ENCODE measurements at regions not wholly inside any gene's neighbourhood (a gene's known extent, or its start where the extent isn't known, plus 50 kb on each side); places are given as distances from the start of the nearest gene placed in this dataset.
A peak's percentile ranks its signal among the peaks of the same experiment; 100 is the strongest.

- Histone ChIP-seq H3K4me2 (ENCODE audit: low read depth, low read length) (no peak overlapping the region), H2BK120ac (ENCODE audit: low read depth, low read length) (peak overlapping the region; percentile 16; the same call in 1 of the 2 replicates), H2BK5ac (ENCODE audit: low read depth, low read length, poor library complexity, severe bottlenecking) (no peak overlapping the region), H3K4me1 (ENCODE audit: control insufficient read depth, insufficient read depth, low read length) (peaks cover 32% of the 10 kb centered on the region), H3K4ac (ENCODE audit: low read depth, low read length) (no peak overlapping the region), H3K14ac (replicated peaks; ENCODE audit: low read depth, low read length) (no peak overlapping the region), H2AK5ac (ENCODE audit: low read depth, low read length) (no peak overlapping the region), H4K5ac (ENCODE audit: low read depth, low read length) (no peak overlapping the region; the same call in 1 of the 2 replicates), H3K9me3 (ENCODE audit: control insufficient read depth, insufficient read depth, low read length) (no peaks in the 10 kb centered on the region), H2BK15ac (ENCODE audit: low read depth, low read length) (no peak overlapping the region), H4K20me1 (ENCODE audit: insufficient read depth, low read length) (no peaks in the 10 kb centered on the region), H2AK9ac (replicated peaks; ENCODE audit: low read depth, low read length, poor library complexity) (no peak overlapping the region), H3K27ac (ENCODE audit: insufficient read depth, low read length) (no peak overlapping the region), H3K56ac (ENCODE audit: extremely low read depth, insufficient read depth, low read length) (no peak overlapping the region), H3K4me3 (ENCODE audit: insufficient read depth, low read depth, low read length) (no peak overlapping the region), H3K36me3 (ENCODE audit: control insufficient read depth, insufficient read depth, low read length) (no peaks in the 10 kb centered on the region), H3K27me3 (ENCODE audit: control insufficient read depth, insufficient read depth, low read length) (no peaks in the 10 kb centered on the region), H3K9me1 (ENCODE audit: insufficient read depth, low read length) (peaks cover 21% of the 10 kb centered on the region), H2AFZ (replicated peaks; ENCODE audit: low read length, poor library complexity) (no peak overlapping the region), H2BK20ac (ENCODE audit: low read depth, low read length) (no peak overlapping the region), H3K18ac (ENCODE audit: low read depth, low read length) (peak overlapping the region; percentile 75), H4K8ac (ENCODE audit: low read depth in 2 of 2, low read length in 2 of 2) (0 out of 4 replicates have a peak overlapping the region, but pooled peaks of 1 of the 2 experiments have one; percentile 0), H4K91ac (ENCODE audit: insufficient read depth, low read depth, low read length) (no peak overlapping the region), H3K79me1 (ENCODE audit: low read depth in 1 of 2, low read length in 2 of 2) (0 out of 4 replicates have a peak, but pooled peaks cover 0 to 4% of the 10 kb centered on the region in 2 experiments), H3K9ac (ENCODE audit: low read depth, low read length) (no peak overlapping the region), H3K23ac (ENCODE audit: low read depth, low read length) (no peak overlapping the region)
- BruUV-seq (replicated peaks), result no TSS peak
- ChIA-PET POLR2A (ENCODE audit: unreplicated experiment) (no interaction called here), CTCF (no interaction called here)
- in situ Hi-C loops (cut with MboI; ENCODE audit: low sequenced_read_pairs), result no loop called here
- peak; percentile 16 for DNase-seq
- TF ChIP-seq POLR2A (IDR thresholded peaks at IDR 0.05; ENCODE audit: low read depth, low read length) (no peak), MAZ (IDR thresholded peaks at IDR 0.05; ENCODE audit: borderline replicate concordance, low read depth, low read length) (no peak), NFE2L2 (IDR thresholded peaks at IDR 0.05; ENCODE audit: low read depth, low read length) (no peak), USF2 (IDR thresholded peaks at IDR 0.05; ENCODE audit: low read depth, low read length) (no peak), RCOR1 (IDR thresholded peaks at IDR 0.05; ENCODE audit: insufficient replicate concordance, low read length) (no peak), CHD1 (IDR thresholded peaks at IDR 0.05; ENCODE audit: low read depth, low read length) (no peak), FOS (IDR thresholded peaks at IDR 0.05; ENCODE audit: low read depth, low read length) (no peak), BHLHE40 (IDR thresholded peaks at IDR 0.05; ENCODE audit: low read depth, low read length) (no peak), SMC3 (IDR thresholded peaks at IDR 0.05; ENCODE audit: low read depth, low read length) (no peak), MAFK (IDR thresholded peaks at IDR 0.05; ENCODE audit: low read depth, low read length) (no peak), RFX5 (IDR thresholded peaks at IDR 0.05; ENCODE audit: low read depth, low read length) (no peak)
- intact Hi-C loops (cut with micrococcal nuclease), result no loop called here
- dilution Hi-C loops (cut with HindIII; ENCODE audit: low sequenced_read_pairs, unreplicated experiment), result no loop called here
- peak; percentile 45; the same call in 1 of the 2 replicates for ATAC-seq (ENCODE audit: low read depth)
These were observed 277.2 kb upstream of the MGAT5 start for GRCh38 chr2:133976659-133977058.
